Activated CD8-positive, alpha-beta T cell treated with anti-CD3 and anti-CD28 coated beads, Interleukin-2, amount 10 ng/mL, durations not matched to agents 7 days and 5 days (primary cell): ENCODE measurements at regions not wholly inside any gene's neighbourhood (a gene's known extent, or its start where the extent isn't known, plus 50 kb on each side); places are given as distances from the start of the nearest gene placed in this dataset.
"Not testable (repeated sequence)": the region's sequence is repeated elsewhere in the genome, so short reads cannot be mapped to it uniquely, and the experiment has no call there.

Experiments used
- ATAC-seq: fragments of 150-1000 bp; cut with Tn5 transposase; one replicate; pipeline ENCODE4 v1.10.0; 2021; ENCODE audit warnings: moderate library complexity
- CTCF ChIA-PET: fragments of 350-600 bp; sonication (Branson Sonifier 250); formaldehyde crosslinking; loops from one replicate; lab custom pipeline; 2021; ENCODE audit warnings: antibody characterized with exemption; lab: Charles Lee
- POLR2A ChIA-PET: fragments of 350-600 bp; sonication (Branson Sonifier 250); formaldehyde crosslinking; loops from one replicate; lab custom pipeline; 2021; ENCODE audit warnings: antibody characterized with exemption; lab: Charles Lee
- DNase-seq: peaks from one replicate; pipeline ENCODE4 v3.0.0-alpha.2; 2020
- H3K27ac Mint-ChIP-seq: one replicate; pipeline ENCODE4 v1.8.0; 2021; ENCODE audit warnings: mild to moderate bottlenecking, mixed read lengths
- H3K27me3 Mint-ChIP-seq: one replicate; pipeline ENCODE4 v1.8.0; 2021; ENCODE audit warnings: low read depth, mixed read lengths
- H3K36me3 Mint-ChIP-seq: one replicate; pipeline ENCODE4 v1.8.0; 2021; ENCODE audit warnings: low read depth, mixed read lengths
- H3K4me1 Mint-ChIP-seq: one replicate; pipeline ENCODE4 v1.8.0; 2021; ENCODE audit warnings: low read depth, mixed read lengths
- H3K4me3 Mint-ChIP-seq: one replicate; pipeline ENCODE4 v1.8.0; 2021; ENCODE audit warnings: mild to moderate bottlenecking, mixed read lengths
- H3K9me3 Mint-ChIP-seq: one replicate; pipeline ENCODE4 v1.8.0; 2022; ENCODE audit warnings: mixed read lengths; ENCODE audit not compliant: insufficient read depth

GRCh38 chr6:81621816-81622395 is 130.6 kb downstream of the TENT5A start:
- no peaks in the 10 kb centered on the region for H3K9me3 Mint-ChIP-seq
- no peaks in the 10 kb centered on the region for H3K36me3 Mint-ChIP-seq
- no peaks in the 10 kb centered on the region for H3K4me1 Mint-ChIP-seq
- ATAC-seq, result no peak
- H3K27me3 Mint-ChIP-seq, result no peaks in the 10 kb centered on the region
- ChIA-PET POLR2A (no interaction called here), CTCF (no interaction called here)
- DNase-seq, result no peak
- H3K27ac Mint-ChIP-seq, result no peak overlapping the region
- no peak overlapping the region for H3K4me3 Mint-ChIP-seq

GRCh38 chr6:81614292-81614691 is 138.2 kb downstream of the TENT5A start:
- Mint-ChIP-seq H3K36me3 (no peaks in the 10 kb centered on the region), H3K27ac (no peak overlapping the region), H3K4me3 (no peak overlapping the region), H3K4me1 (peaks cover 4% of the 10 kb centered on the region), H3K27me3 (no peaks in the 10 kb centered on the region), H3K9me3 (no peaks in the 10 kb centered on the region)
- POLR2A ChIA-PET, result no interaction called here
- CTCF ChIA-PET, result no interaction called here
- DNase-seq (no peak), ATAC-seq (no peak)

DNA sequence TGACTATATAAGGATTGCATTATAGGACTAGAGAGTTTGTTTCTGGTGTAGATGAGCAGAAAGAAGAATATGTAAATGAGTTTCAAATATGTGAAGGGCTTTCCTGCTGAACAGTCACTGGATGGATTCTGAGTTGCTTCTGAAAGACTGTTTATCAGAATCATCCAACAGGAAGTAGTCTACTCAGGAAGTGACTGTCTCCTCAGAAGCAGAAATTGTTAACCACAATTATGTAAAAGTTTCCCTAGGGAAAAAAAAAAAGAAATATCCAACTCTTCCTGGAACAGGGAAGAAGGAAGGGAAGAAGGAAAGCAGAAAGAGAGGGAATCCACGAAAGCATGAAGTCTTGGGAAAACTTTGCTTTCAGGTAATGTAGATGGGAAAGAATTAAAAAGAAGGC is 138.9 kb downstream of the TENT5A start:
- Mint-ChIP-seq H3K9me3 (no peaks in the 10 kb centered on the region), H3K4me1 (peaks cover 4% of the 10 kb centered on the region), H3K27ac (no peak overlapping the region), H3K4me3 (no peak overlapping the region), H3K27me3 (no peaks in the 10 kb centered on the region), H3K36me3 (no peaks in the 10 kb centered on the region)
- no peak for ATAC-seq
- DNase-seq, result no peak
- ChIA-PET CTCF (no interaction called here), POLR2A (no interaction called here)

DNA sequence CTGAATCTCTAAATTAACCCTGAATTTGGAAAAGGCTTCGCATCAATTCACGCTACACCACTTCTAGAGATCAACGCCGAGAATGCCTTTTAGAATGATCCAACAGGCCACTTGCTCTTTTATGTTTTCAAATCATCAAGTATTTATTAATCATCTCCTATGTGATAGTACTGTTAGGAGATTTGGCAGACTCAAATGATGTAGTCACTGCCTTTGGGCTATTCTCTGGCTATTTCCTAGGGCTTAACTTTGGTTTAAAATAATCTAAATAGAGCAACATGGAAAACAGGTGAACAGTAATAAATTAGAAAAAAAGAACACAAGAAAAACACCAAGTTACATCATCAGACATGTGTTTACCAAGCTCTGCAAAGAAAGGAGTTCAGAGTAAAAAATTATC is 140.3 kb downstream of the TENT5A start:
- peaks cover 4% of the 10 kb centered on the region for H3K4me1 Mint-ChIP-seq
- CTCF ChIA-PET, result no interaction called here
- POLR2A ChIA-PET, result no interaction called here
- no peak overlapping the region for H3K27ac Mint-ChIP-seq
- no peaks in the 10 kb centered on the region for H3K27me3 Mint-ChIP-seq
- no peaks in the 10 kb centered on the region for H3K36me3 Mint-ChIP-seq
- ATAC-seq, result no peak
- no peak for DNase-seq
- H3K9me3 Mint-ChIP-seq, result no peaks in the 10 kb centered on the region
- H3K4me3 Mint-ChIP-seq, result no peak overlapping the region

DNA sequence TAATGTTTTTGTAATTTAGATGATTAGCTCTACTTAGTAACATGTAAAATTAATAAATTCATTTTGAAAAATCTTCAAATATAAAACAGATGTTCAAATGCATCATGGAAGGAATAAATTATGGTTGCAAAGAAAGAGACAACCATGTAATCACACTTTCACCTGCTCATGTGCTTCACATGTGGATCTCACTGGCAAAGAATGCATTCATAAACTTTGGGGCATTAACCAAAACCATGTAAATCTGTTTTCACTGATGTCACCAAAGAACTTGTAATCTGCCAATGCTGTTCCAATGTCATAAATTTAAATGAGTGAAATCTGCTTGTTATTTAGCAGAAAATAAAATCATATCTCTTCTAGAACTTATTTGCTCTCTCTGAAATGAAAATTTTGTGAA is 142.7 kb downstream of the TENT5A start:
- Mint-ChIP-seq H3K27ac (no peak overlapping the region), H3K9me3 (peaks cover 4% of the 10 kb centered on the region), H3K4me3 (no peak overlapping the region), H3K36me3 (no peaks in the 10 kb centered on the region), H3K27me3 (no peaks in the 10 kb centered on the region), H3K4me1 (peaks cover 4% of the 10 kb centered on the region)
- ChIA-PET CTCF (no interaction called here), POLR2A (no interaction called here)
- DNase-seq, result no peak
- no peak for ATAC-seq

DNA sequence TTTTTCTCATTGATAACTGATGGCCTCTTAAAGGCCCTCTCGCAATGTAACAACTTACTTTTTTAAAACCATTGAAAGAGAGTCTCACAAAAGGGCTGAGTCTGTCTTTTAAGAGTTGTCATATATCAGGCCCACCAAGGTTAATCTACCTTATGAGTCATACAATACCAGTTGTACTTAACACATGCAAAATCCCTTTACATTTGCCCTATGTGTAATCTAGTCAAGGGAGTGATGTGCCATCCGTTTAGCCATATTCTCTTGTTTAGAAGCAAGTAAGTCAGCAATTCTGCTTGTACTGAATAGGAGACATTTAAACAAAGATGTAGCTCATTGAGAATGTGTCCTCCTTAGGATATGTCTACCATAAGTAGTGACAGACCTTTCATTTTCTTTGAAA is 143.7 kb downstream of the TENT5A start:
- ATAC-seq, result no peak
- no peak for DNase-seq
- POLR2A ChIA-PET, result no interaction called here
- Mint-ChIP-seq H3K27ac (no peak overlapping the region), H3K9me3 (peaks cover 4% of the 10 kb centered on the region), H3K4me1 (peaks cover 4% of the 10 kb centered on the region), H3K4me3 (no peak overlapping the region), H3K36me3 (no peaks in the 10 kb centered on the region), H3K27me3 (no peaks in the 10 kb centered on the region)
- CTCF ChIA-PET, result no interaction called here

- no peaks in the 10 kb centered on the region for H3K27me3 Mint-ChIP-seq
- ATAC-seq (no peak), DNase-seq (no peak)
- no peaks in the 10 kb centered on the region for H3K4me1 Mint-ChIP-seq
- peaks cover 4% of the 10 kb centered on the region for H3K9me3 Mint-ChIP-seq
- H3K27ac Mint-ChIP-seq, result no peak overlapping the region
- CTCF ChIA-PET, result no interaction called here
- no peak overlapping the region for H3K4me3 Mint-ChIP-seq
- POLR2A ChIA-PET, result no interaction called here
- no peaks in the 10 kb centered on the region for H3K36me3 Mint-ChIP-seq
These were observed 145.5 kb downstream of the TENT5A start for GRCh38 chr6:81606965-81607381.

DNA sequence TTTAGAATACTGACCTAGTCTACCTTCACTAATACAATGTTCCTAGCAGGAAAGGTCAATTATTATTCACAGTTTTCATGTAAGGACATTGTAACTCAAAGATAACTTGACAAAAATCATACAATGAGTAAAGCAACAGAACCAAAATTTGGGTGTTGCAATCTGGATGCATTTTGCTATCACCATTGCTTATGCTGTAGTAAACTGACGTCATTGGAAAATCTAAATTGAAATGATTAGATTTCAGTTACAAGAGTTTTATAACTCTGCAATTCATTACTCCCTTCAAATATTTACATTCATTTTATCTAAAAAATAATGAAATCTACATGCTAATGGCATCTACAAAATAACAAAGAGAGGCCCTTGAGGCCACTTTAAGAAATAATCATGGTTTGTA is 147.0 kb downstream of the TENT5A start:
- H3K4me1 Mint-ChIP-seq, result no peaks in the 10 kb centered on the region
- DNase-seq, result no peak
- no peak overlapping the region for H3K27ac Mint-ChIP-seq
- H3K4me3 Mint-ChIP-seq, result no peak overlapping the region
- no peaks in the 10 kb centered on the region for H3K27me3 Mint-ChIP-seq
- ATAC-seq, result no peak
- peaks cover 4% of the 10 kb centered on the region for H3K9me3 Mint-ChIP-seq
- POLR2A ChIA-PET, result no interaction called here
- no peaks in the 10 kb centered on the region for H3K36me3 Mint-ChIP-seq
- CTCF ChIA-PET, result no interaction called here

- Mint-ChIP-seq H3K4me1 (no peaks in the 10 kb centered on the region), H3K4me3 (no peak overlapping the region), H3K36me3 (no peaks in the 10 kb centered on the region), H3K27me3 (no peaks in the 10 kb centered on the region), H3K9me3 (peaks cover 1% of the 10 kb centered on the region), H3K27ac (no peak overlapping the region)
- POLR2A ChIA-PET, result no interaction called here
- DNase-seq (no peak), ATAC-seq (no peak)
- CTCF ChIA-PET, result no interaction called here
These were observed 150.6 kb downstream of the TENT5A start for GRCh38 chr6:81601918-81602317.

DNA sequence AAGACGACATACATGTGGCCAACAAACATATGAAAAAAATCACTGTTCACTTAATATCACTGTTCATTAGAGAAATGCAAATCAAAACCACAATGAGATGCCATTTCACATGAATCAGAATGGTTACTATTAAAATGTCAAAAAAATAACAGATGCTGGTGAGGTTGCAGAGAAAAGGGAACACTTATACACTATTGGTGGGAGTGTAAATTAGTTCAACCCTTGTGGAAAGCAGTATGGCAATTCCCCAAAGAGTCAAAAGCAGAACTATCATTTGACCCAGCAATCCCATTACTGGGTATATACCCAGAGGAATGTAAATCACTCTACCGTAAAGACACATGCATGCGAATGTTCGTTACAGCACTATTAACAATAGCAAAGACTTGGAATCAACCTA is 152.0 kb downstream of the TENT5A start:
- H3K27me3 Mint-ChIP-seq, H3K4me3 Mint-ChIP-seq, DNase-seq, H3K9me3 Mint-ChIP-seq, H3K4me1 Mint-ChIP-seq, H3K36me3 Mint-ChIP-seq, ATAC-seq, H3K27ac Mint-ChIP-seq, CTCF ChIA-PET, POLR2A ChIA-PET: not testable (repeated sequence)

DNA sequence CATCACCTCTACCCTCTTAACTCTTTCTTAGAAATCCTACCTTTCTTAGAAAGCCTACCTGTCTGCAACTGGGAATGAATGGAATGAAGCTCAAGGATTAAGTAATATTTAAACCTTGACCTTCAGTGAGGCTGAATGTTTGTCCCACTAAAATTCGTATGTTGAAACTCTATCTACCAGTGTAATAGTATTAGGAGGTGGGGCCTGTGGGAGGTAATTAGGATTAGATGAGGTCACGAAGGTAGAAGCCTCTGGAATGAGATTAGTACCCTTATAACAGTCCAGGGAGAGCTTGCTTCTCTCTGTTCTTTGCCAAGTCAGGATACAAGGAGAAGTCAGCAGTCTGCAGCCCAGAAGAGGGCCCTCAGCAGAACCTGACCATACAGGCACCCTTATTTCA is 158.0 kb downstream of the TENT5A start:
- no peak overlapping the region for H3K27ac Mint-ChIP-seq
- H3K4me1 Mint-ChIP-seq, result no peaks in the 10 kb centered on the region
- ChIA-PET CTCF (no interaction called here), POLR2A (no interaction called here)
- no peaks in the 10 kb centered on the region for H3K9me3 Mint-ChIP-seq
- ATAC-seq (no peak), DNase-seq (no peak)
- H3K27me3 Mint-ChIP-seq, result no peaks in the 10 kb centered on the region
- no peak overlapping the region for H3K4me3 Mint-ChIP-seq
- H3K36me3 Mint-ChIP-seq, result no peaks in the 10 kb centered on the region

DNA sequence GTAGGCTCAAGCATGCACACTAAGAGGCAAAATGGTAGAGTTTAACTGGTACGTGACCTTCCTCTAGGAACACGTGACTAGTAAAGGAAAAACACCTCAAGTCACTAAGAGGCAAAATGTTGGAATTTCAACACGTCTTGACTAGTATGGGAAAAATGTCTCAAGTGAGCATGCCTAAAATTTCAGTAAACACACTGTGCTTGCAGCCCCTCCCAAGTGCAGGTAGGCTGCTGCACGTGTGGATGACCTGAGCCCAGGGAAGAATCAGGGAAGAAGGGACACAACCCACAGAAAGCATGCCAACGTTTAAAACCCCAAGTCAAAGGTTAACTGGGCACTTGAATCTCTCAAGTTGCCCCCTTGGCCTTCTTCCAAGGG is 162.2 kb downstream of the TENT5A start:
- no peak overlapping the region for H3K27ac Mint-ChIP-seq
- no peak overlapping the region for H3K4me3 Mint-ChIP-seq
- no peaks in the 10 kb centered on the region for H3K27me3 Mint-ChIP-seq
- DNase-seq, result no peak
- no peaks in the 10 kb centered on the region for H3K9me3 Mint-ChIP-seq
- ChIA-PET CTCF (no interaction called here), POLR2A (no interaction called here)
- H3K36me3 Mint-ChIP-seq, result no peaks in the 10 kb centered on the region
- ATAC-seq, result no peak
- H3K4me1 Mint-ChIP-seq, result no peaks in the 10 kb centered on the region
